ENCODE measurements at regions not wholly inside any gene's neighbourhood (a gene's known extent, or its start where the extent isn't known, plus 50 kb on each side); places are given as distances from the start of the nearest gene placed in this dataset.

DNA sequence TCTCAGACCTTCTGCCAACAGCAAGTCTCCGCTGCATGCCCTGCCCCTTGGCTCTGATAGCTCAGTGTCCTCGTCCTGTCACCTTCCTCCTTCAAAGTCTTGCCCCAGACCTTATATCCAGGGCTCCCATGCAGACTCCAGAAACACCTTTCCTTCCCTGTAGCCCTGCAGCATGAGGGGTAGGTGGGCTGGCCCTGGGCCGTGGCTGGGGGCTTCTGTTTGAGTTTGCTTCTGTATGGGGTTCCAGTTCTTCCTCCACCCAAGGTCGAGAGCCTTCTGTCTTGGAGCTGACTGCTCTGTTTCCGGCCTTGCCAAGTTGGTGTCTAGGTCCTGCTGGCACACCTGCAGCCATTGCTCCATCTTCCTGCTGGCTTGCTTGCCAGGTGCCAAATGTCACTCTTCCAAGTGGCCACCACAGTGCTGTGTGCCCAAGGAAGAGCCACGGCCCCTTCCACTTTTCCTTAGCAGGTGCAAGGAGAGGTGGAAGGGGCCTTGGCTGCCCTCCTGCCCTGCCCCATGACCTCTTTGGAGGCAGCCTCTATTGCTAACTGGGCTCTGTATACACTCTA is 74.8 kb upstream of the NECTIN1 start:
- H3K27me3 ChIP-seq, result no peaks in the 10 kb centered on the region
- H3K9me3 ChIP-seq, result no peaks in the 10 kb centered on the region
- 64 to 65% methylated on average over 5 to 6 of the region's 6 CpGs for WGBS, 2 donors
- TF ChIP-seq POLR2A (IDR thresholded peaks at IDR 0.05), result no peak
- no peak for ATAC-seq
- H3K36me3 ChIP-seq (replicated peaks in 1 of 2; ENCODE audit: insufficient read depth in 1 of 2, low read depth in 2 of 2), result no peaks in the 10 kb centered on the region
- H3K4me1 ChIP-seq, result no peaks in the 10 kb centered on the region
- peak in 3 of 4 donors; percentile 28 to 59 (median 56) for DNase-seq
- H3K4me3 ChIP-seq, result no peak overlapping the region
- intact Hi-C loops (cut with DNase I), result no loop called here
- no peak overlapping the region for H3K27ac ChIP-seq

DNA sequence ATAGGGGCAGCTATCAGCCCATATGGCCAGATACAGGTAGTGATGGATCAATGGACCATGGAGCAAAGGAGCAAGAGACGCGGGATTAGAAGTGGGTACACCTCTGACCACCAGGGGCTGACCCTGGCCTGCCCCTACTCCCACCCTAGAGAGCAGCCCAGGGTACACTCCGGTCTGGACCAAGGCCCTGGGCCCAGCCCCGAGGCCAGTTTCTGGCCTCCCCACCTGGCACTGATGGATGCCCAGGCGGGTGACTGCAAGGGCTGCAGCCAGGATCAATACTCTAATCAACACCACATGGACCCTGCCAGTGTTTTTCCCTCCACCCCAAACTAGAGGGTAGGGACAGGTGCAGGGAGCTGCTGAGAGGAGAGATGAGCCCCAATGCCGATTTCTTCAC is 74.1 kb upstream of the NECTIN1 start:
- Histone ChIP-seq H3K4me3 (no peak overlapping the region), H3K9me3 (no peaks in the 10 kb centered on the region), H3K4me1 (no peaks in the 10 kb centered on the region), H3K27ac (no peak overlapping the region), H3K36me3 (replicated peaks in 1 of 2; ENCODE audit: insufficient read depth in 1 of 2, low read depth in 2 of 2) (no peaks in the 10 kb centered on the region), H3K27me3 (no peaks in the 10 kb centered on the region)
- WGBS, 2 donors, result 64 to 88% methylated on average over 3 to 6 of the region's 6 CpGs
- DNase-seq, result peak in 1 of 4 donors; percentile 13
- ATAC-seq, result no peak
- TF ChIP-seq POLR2A (IDR thresholded peaks at IDR 0.05), result no peak
- TF ChIP-seq, protein P1, sequence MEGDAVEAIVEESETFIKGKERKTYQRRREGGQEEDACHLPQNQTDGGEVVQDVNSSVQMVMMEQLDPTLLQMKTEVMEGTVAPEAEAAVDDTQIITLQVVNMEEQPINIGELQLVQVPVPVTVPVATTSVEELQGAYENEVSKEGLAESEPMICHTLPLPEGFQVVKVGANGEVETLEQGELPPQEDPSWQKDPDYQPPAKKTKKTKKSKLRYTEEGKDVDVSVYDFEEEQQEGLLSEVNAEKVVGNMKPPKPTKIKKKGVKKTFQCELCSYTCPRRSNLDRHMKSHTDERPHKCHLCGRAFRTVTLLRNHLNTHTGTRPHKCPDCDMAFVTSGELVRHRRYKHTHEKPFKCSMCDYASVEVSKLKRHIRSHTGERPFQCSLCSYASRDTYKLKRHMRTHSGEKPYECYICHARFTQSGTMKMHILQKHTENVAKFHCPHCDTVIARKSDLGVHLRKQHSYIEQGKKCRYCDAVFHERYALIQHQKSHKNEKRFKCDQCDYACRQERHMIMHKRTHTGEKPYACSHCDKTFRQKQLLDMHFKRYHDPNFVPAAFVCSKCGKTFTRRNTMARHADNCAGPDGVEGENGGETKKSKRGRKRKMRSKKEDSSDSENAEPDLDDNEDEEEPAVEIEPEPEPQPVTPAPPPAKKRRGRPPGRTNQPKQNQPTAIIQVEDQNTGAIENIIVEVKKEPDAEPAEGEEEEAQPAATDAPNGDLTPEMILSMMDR (IDR thresholded peaks at IDR 0.05), result no peak
- intact Hi-C loops (cut with DNase I), result no loop called here

DNA sequence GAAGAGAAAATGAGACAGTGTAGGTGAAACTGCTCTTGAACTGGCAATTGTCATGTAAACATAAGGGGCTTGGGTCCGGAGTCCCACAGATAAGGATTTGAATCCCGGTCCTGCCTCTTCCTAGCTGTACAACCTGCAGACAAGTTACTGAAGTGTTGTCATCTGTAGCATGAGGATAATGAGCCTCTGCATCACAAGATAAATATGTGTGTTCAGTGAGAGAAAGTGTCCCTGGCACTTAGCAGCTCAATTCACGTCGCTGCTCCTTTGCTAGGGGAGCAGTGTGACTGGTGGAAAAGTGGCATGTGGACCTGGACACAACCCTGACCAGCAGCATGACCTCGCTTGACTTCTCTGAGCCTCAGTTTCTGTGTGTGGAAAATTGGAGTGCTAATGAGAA is 73.7 kb upstream of the NECTIN1 start:
- TF ChIP-seq POLR2A (IDR thresholded peaks at IDR 0.05), result no peak
- H3K4me3 ChIP-seq, result no peak overlapping the region
- DNase-seq (no peak), ATAC-seq (no peak)
- intact Hi-C loops (cut with DNase I), result no loop called here
- H3K27me3 ChIP-seq, result no peaks in the 10 kb centered on the region
- no peak overlapping the region for H3K27ac ChIP-seq
- no peaks in the 10 kb centered on the region for H3K9me3 ChIP-seq
- WGBS, 2 donors, result 73 to 75% methylated on average over 5 of the region's 5 CpGs
- H3K36me3 ChIP-seq (replicated peaks in 1 of 2; ENCODE audit: insufficient read depth in 1 of 2, low read depth in 2 of 2), result no peaks in the 10 kb centered on the region
- H3K4me1 ChIP-seq, result no peaks in the 10 kb centered on the region

DNA sequence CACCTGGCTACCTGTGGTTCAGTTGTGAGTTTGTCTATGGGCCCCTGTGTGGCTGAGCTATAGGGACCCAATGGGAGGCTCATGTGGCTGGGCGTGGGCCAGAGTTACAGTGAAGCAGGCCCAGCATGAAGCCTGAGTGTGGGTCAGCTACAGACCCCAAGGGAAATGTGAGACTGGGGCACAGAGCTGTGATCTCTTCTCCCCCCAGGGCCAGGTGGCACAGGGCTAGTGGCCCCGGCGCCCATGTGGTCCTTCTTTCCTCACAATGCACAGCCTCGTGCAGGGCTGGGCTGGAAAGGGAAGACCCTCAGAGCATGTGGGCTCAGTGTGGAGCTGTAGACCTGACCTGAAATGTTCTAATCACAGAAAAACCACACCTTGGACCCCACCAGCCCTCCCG is 71.6 kb upstream of the NECTIN1 start:
- H3K27me3 ChIP-seq, result no peaks in the 10 kb centered on the region
- WGBS, 2 donors, result 93% methylated on average over 5 of the region's 5 CpGs; no CpG with 5 or more reads in 1 of the 2 donors
- ATAC-seq, result no peak
- no peaks in the 10 kb centered on the region for H3K36me3 ChIP-seq (replicated peaks in 1 of 2; ENCODE audit: insufficient read depth in 1 of 2, low read depth in 2 of 2)
- H3K9me3 ChIP-seq, result no peaks in the 10 kb centered on the region
- H3K4me1 ChIP-seq, result no peaks in the 10 kb centered on the region
- no peak overlapping the region for H3K4me3 ChIP-seq
- TF ChIP-seq POLR2A (IDR thresholded peaks at IDR 0.05), result no peak
- TF ChIP-seq, protein P1 (IDR thresholded peaks at IDR 0.05), result no peak
- intact Hi-C loops (cut with DNase I), result no loop called here
- no peak for DNase-seq
- H3K27ac ChIP-seq, result no peak overlapping the region

GRCh38 chr11:119800171-119800570 is 71.2 kb upstream of the NECTIN1 start:
- 85% methylated on average over 2 of the region's 2 CpGs; no CpG with 5 or more reads in 1 of the 2 donors for WGBS, 2 donors
- Histone ChIP-seq H3K36me3 (replicated peaks in 1 of 2; ENCODE audit: insufficient read depth in 1 of 2, low read depth in 2 of 2) (no peaks in the 10 kb centered on the region), H3K4me1 (no peaks in the 10 kb centered on the region), H3K27ac (no peak overlapping the region), H3K9me3 (no peaks in the 10 kb centered on the region), H3K4me3 (no peak overlapping the region), H3K27me3 (no peaks in the 10 kb centered on the region)
- ATAC-seq (no peak), DNase-seq (no peak)
- intact Hi-C loops (cut with DNase I), result no loop called here
- TF ChIP-seq, protein P1 (IDR thresholded peaks at IDR 0.05), result no peak
- TF ChIP-seq POLR2A (IDR thresholded peaks at IDR 0.05), result no peak

GRCh38 chr11:119798656-119799055 is 69.7 kb upstream of the NECTIN1 start:
- H3K36me3 ChIP-seq (replicated peaks in 1 of 2; ENCODE audit: insufficient read depth in 1 of 2, low read depth in 2 of 2), result no peaks in the 10 kb centered on the region
- H3K4me1 ChIP-seq, result no peaks in the 10 kb centered on the region
- DNase-seq (no peak), ATAC-seq (no peak)
- intact Hi-C loops (cut with DNase I), result no loop called here
- TF ChIP-seq POLR2A (IDR thresholded peaks at IDR 0.05), result no peak
- TF ChIP-seq, protein P1 (IDR thresholded peaks at IDR 0.05), result no peak
- no peak overlapping the region for H3K27ac ChIP-seq
- no peaks in the 10 kb centered on the region for H3K27me3 ChIP-seq
- no peaks in the 10 kb centered on the region for H3K9me3 ChIP-seq
- H3K4me3 ChIP-seq, result no peak overlapping the region
- 78 to 82% methylated on average over 3 of the region's 3 CpGs for WGBS, 2 donors
